Activated CD4-positive, alpha-beta T cell treated with anti-CD3 and anti-CD28 coated beads for 4 hours (primary cell): ENCODE measurements at regions not wholly inside any gene's neighbourhood (a gene's known extent, or its start where the extent isn't known, plus 50 kb on each side); places are given as distances from the start of the nearest gene placed in this dataset.

Experiments used
- DNase-seq, 2 donors: peaks; one replicate each; pipeline ENCODE4 v3.0.0-alpha.2; 2020

DNA sequence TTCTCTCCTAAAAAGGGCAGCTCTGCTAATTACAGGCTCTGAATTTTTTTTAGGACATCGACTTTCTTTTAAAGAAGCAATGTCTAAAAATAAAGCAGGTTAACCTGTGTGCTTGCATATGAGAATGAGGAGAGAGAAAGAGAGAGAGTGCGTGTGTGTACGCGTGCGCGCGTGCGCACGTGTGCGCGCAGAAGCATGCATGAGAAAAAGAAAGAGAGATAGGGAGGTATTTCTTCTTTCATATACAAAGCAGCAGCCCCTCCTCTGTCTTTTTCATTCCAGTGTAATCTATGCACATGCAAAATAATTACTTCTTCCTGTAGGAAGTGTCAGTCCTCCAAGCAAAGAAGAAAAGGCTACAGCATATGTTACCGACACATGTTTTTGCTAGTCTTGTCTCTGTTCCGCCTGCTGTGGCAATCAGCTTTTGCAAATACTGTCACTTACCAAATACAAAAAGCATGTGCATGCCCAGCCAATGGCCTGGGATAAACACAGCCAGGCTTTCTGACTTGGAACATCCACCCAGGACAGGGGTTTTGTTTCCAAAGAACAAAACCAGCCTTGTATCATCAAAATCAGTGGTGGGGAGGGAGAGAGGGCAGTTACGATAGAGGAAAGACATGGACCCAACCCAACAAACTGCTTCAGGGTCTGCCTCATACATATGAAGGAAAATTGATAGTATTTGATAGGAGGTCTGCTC lies 252.3 kb upstream of the SLC24A2 start:
- no peak for DNase-seq

DNA sequence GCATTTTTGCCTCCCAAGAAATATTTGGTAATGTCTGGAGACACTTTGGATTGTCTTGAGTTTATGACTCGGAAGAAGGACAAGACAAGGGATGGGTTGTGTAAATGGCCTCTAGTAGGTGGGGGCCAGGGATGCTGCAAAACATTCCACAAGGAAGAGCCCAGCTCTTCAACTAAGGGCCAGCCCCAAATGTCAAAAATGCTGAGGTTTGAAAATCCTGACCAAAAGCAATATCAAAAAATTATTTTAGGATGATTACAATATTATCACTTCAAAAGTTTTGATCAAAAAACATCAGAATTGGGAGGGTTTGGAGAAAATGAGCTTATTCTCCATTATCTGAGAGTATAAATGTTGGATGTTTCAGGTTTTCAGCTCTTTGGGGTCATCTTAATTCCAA lies 248.9 kb upstream of the SLC24A2 start:
- no peak for DNase-seq

DNA sequence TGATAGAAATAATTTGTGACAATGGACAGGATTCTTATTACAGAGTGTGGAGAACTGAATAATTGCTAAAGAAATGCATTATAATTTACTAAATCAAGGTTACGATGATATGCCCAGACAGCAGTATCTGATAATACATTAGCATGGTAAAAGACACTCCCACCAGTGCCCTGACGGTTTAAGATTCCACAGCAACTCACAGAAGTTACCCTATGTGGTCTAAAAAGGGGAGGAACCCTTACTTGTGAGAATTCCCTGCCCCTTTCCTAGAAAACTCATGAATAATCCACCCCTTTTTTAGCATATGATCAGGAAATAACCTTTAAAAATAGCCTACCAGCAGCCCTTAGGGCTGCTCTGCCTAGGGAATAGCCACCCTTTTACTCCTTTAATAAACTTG lies 244.7 kb upstream of the SLC24A2 start:
- no peak for DNase-seq

DNA sequence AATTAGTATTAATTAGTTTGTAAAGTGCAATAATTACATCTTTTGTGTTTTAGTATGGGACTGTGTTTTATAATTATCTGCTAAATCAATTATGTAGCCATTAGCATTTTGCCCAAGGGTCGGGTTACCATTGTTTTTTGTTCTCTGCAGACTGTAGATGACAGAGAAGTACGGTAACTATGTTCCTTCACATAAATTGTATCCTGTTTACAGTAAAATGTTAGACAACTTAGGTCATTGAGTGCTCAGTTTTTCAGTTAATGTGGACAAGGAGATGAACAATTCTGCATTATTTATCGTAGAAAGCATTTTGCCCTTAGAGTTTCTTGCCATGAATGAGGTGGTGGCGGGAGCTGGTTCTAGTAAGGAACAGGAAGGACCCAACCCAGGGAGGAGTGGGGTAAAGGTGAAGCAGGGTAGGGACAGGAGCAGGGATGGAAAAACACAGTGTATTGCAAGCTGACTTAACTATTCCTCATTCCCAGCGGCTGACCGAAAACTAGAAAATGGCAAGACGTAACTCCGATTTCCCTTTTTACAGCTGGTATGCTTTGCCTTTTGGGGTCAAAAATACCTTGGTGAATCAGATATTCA lies 243.7 kb upstream of the SLC24A2 start:
- no peak for DNase-seq

DNA sequence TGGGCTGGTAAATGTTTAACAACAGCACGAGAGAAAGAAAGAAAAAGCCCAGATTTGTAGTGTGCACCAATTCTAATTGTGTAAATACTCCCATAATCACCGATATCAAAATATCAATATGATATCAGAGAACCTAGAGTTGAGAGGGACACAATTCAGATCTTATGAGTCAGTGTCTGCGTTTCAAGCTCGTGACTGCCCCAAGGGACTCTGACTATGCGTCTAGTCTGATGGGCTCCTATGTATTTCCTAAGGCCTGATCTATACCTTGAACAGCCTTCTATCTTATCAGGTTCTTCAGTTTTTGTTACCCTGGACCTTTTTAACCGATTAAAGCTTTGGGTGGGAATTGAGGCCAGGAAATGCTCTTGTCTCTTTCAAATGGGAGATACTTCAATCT lies 243.0 kb upstream of the SLC24A2 start:
- no peak for DNase-seq

DNA sequence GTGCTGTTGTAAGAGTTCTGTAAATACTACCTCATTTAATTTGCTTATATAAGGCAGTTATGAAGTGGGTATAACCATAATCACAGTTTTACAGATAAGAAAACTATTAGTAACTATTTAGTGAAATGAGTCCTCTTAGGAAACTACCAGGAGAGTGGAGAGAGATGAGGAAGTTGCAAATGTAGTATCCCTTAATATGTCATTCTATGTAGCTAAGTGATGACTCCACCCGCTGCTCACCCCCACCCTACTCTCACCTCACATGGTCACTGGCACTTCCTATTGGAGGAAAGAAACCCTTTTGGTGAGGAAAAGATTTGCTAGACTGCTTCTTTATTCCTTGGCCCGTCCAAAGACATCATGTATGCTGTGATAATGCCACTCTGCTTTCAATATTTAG lies 241.8 kb upstream of the SLC24A2 start:
- no peak for DNase-seq

DNA sequence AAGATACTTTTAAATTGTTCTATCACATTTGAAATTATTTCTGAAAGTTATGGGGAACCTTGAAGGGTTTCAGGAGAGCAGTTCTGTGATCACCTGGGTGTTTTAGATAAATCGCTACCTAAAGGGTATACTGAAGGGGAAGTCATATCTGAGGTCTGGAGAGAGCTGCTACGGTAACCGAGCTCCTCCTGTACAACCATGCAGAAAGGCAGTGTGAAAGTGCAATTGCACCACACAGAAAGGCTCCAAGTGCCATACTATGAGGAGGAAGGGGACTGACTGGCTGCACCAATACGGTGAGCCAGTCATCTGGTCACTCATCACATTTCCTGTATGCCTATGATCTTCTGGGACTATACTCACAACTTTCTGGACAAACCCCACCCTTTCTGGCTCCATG lies 241.4 kb upstream of the SLC24A2 start:
- DNase-seq = no peak

DNA sequence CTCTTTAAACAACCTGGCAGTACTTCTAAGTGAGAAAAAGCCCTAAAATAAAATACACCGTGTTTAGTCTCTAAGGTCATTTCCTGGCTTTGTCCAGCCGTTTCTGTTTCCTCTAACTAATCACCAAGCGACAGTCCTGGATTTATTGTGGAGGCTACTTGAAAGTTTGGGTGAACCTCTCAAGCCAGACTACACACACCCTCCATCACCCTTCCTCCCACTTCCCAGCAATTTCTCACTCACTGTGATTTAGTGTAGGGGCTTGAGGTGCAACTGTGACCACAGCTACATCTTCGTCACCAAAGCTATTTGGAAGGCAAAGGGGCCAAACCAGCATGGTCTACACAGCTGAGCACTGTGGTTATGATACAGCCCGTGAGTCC lies 240.0 kb upstream of the SLC24A2 start:
- DNase-seq = no peak

DNA sequence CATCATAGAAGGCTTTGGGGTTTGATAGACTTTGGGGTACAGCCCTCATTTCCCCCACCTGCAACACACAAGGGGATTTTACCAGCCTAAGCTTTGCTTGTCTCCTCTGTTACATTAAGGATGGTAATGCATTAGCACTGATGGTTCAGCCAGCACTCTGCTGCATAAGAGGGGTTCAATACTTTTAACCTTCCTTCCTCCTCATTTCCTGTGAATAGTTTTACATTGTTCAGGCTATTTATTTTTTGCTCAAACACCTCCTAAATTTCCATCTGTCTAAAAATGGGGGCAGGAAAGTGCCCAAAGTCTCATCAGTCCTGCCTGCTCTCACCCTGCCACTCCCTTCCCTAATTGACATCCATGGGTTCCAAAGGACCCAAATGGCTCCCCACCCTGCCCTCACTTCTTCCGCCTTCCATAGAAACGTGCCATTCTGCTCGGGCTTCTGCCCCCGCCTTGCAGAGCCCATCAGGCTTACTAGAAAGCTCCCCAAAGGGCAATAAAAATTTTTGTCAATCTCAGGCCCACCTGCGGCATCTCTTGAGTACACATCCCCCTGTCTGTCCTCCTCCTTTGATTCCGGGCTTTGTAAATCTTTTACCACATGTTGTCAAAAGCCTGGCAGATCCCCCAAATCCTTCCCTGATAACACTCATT lies 239.5 kb upstream of the SLC24A2 start:
- DNase-seq = no peak

DNA sequence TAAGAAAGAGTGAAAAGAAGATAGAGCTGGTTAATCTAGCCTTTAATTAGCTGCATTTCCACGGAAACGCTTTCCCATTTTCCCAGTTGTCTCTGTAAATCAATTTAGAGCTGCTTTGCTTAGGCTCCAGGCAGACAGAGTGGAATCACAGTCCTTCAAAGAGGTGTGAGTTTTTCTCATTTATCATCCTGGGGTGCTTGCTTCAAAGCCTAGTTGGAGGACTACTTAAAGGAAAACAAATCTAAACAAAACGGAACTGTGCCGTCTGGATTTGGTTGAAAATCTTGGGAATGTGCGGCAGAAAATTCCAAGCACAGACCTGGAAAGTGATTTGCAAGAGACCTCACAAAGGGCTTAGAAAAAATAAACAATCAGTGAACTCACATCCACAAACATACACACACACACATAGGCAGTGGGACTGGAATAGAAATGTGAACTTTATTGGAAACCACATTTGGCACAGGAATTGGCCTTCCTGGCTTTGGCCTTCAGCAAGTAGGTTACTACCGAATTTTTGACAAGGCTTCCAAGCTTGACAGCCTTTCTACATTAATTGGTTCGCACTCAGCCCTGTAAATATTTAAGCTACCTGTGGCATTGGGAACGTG lies 235.2 kb upstream of the SLC24A2 start:
- DNase-seq = no peak

DNA sequence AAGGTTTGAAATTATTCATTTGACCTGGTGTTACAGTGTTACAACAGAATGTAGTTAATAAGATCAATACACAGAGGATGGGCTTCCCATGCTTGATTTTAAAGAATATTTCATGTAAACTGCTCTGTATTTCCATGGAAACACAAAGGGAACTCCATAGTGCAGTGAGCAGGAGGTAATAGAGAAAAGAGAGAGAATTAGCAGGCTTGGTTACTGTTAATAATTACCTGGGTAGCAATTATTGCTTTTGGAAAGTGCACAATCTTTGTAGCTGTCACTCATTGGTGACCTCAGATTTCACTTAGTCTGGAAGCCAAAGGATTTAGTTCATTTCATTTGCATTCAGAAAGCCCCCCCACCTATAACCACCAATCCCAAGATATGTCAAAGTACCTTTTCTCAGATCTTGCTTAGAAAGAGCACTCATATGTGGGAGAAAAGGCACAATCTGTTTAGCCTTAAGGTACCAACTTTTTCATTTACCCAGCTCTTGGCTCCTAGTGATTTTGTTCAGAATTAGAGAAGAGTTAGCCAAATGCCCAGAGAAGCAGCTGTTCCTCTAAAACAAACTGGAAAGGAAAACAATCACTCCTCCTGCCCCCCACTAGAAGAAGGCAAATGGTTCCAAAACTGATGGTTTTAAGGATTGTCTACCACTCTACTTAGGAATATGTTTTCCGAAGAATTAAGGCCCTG lies 234.5 kb upstream of the SLC24A2 start:
- DNase-seq = no peak

DNA sequence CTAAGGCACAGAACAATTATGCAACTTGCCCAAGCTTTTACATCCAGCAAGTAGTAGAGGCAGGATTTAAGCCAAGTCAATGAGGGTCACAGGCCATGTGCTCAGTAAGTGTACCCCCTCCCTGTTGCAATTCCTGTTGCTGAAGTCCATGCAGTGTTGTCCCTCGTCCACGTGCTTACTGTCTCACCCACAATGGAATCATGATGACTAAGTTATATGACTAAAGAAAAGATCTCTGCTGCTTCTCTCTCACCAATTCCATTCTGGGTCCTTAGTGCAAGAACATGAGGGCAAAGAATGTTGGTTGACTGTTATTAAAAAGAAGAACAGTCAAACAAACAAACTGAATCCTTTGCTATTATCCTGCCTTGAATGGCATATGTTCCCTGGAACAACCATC lies 233.6 kb upstream of the SLC24A2 start:
- DNase-seq = no peak

DNA sequence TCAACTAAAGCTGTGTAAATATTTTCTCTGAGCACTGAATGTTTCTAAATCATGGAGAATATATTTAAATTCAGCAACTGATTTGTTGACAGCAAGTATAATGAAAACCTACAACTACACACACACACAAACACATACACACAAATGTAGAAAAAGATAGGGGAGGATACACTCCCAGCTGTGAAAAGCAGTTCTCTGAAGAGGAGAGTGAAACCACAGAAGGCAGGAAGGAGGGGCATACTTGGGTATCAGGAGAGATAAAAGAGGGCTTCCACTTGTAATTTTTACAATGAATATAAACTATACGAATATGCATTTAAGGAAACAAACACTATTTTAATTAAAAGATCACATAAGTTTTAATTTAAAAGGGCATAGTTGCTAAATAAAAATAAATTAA lies 227.8 kb upstream of the SLC24A2 start:
- DNase-seq = no peak

DNA sequence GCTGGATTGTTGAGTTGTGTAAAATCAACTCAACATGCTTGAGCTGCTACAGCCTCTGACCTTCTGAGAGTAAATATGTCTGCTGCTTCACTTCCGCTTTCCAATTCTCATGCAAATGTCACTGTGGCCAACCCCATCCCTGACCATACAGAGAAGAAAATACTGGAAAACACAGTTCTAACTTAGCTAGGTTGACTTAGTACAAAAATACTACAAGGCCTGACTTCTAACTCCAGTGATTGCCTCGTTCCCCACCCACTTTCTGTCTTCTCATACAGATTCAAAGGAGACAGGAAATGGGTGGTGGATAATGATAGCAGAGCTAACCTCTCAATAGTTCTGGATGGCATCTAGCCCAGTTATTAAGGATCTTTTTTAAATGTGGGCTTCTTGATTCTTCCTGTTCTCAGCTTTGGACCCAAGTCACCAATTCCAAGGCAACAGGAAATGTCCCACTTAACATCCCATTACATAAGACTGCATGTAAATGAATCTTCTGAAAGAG lies 226.6 kb upstream of the SLC24A2 start:
- DNase-seq = no peak

DNA sequence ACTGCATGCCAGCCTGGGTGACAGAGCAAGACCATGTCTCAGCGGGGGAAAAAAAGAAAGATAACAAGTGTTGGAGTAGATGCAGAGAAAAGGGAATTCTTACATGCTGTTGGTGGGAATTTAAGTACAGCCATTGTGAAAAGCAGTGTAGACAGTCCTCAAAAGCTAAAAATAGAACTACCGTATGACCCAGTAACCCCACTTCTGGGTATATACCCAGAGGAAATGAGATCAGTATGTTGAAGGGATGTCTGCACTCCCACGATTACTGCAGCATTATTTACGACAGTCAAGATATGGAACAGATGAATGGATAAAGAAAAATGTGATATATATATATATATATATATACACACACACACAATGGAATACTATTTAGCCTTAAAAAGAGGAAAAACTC lies 225.3 kb upstream of the SLC24A2 start:
- DNase-seq = no peak

DNA sequence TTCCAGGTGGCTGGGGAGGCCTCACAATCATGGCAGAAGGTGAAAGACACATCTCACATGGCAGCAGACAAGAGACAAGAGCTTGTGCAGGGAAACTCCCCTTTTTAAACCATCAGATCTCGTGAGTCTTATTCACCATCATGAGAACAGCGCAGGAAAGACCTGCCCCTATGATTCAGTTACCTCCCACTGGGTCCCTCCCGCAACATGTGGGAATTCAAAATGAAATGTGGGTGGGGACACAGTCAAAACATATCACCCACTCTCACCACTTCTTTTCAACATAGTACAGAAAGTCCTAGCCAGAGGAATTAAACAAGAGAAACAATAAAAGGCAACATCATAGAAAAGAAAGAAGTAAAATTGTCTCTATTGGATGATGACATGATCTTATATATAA lies 223.4 kb upstream of the SLC24A2 start:
- peak in 1 of 2 donors; percentile 17 for DNase-seq

DNA sequence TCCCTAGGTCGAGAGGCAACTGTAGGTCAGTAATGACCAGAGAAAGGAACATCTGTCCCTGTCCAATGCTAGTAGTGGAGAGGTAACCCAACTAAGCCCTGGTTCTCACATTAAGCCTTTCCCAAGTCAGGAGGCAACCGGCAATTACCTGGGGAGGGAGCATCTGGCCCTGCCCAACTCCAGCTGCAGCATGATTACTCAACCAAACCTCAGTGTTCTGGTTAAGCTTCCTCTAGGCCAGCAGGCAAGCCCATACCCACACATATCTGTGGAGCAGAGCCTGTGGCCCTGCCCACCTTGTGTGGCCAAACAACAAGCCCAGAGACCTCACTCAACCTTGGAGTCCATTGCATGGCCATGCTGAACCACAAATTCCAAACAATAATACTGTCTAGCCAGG lies 220.8 kb upstream of the SLC24A2 start:
- DNase-seq = no peak

DNA sequence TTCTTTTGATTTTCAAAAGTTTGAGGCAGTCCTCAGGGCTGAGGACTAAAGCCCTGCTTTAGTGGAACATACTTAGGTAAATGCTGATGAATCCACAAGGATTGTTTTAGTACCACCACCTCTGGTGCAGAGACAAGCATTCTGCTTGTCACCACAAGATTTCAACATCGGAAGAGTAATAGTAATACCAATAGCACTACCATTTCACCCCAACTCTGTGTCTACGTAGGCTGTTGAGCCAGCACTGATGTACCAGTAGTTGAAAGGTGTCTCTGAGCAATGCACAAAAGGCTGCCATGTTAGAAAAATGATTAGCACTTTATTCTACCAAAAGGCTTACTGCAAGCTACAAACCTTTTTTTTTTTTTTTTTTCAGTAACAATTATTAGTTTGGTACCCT lies 213.2 kb upstream of the SLC24A2 start:
- DNase-seq = no peak

DNA sequence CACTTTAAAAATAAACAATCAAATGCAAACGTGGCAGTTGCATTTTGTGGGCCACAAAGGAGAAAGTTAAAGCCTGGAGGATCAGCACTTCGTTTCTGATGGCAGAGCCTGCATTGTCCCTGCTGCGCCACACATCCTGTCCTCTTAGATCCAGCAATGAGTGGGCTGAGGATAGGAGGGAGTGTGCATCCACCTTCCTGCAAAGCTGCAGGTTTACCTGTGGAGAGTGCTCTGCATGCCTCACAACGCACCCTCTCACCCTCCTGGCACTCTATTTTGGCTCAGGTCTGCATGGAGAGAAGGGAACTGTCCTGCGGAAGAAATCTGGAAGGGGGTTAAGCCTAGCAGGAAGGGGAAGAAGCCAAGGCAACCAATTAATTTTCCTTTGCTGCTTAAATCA lies 212.2 kb upstream of the SLC24A2 start:
- DNase-seq = no peak

DNA sequence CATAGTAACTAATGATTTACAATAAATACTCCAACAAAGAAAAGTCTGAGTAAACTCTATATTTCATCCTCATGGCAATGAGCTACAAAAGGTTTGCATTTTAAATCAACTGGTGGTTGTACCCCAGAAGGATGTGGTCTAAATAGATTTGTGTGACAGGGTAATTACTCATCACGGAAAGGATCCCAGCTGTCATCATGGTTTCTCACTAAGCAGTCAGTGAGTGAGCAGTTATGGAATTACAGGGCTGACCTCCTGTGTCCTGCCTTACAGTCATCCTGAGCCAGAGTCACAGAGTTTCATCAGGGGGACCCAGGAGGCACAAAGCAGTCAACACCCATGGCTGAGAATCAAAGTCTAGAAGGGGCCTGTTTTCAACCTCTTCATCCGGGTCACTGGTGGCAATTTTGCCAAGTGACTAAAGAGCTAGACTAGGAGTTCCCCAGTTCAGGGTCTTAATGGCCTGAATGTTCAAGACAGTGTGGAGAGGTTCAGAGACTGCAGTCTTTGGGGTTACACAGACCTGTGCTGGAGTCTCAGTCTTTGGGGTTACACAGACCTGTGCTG lies 210.7 kb upstream of the SLC24A2 start:
- peak; percentile 17 to 23 for DNase-seq

DNA sequence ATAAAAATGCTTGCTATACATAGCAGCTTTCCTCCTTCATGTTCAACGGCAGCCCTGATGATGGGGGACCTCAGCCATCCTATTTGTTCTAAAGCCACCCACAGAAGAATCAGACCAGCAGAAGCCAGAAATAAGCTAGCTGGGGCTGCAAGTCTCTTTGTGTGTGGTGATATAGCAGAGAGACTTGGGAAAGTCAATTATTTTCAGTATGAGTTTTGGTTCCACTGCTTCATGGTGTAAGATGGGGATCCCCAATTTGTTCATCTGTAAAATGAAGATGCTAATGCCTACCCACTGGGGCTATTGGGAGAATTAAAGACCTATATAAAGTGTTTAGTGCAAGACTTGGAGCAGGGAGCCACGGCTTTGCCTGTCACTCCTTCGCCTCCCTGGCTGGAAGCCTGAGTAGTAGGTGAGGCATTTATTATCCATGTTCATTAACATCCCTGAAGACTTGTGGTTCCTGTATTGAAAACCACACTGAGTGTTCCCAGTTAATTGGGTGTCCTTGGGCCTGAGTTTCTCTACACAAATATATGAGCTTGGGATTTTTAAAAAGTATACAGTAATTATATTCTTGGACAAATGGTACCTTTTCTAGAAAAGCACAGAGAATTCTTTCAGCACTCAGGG lies 210.1 kb upstream of the SLC24A2 start:
- DNase-seq = no peak

DNA sequence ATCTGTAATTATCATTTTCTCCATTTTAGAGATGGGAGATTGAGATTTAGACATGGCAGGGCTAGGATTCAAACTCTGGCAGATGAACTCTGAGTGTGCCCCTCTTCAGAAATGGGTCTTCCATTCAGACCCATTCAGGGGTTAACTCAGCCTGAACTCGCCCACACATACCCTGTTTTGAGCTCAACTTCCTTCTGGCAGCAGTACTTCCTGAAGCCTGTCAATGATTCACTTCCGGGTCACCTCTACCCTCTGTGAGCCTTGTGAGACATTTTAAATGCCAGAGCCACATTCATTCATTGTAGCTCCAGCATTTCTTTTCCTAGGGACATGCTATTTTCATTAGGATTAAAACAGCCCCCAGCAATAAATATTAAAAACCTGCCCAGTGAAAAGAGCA lies 209.3 kb upstream of the SLC24A2 start:
- no peak for DNase-seq

DNA sequence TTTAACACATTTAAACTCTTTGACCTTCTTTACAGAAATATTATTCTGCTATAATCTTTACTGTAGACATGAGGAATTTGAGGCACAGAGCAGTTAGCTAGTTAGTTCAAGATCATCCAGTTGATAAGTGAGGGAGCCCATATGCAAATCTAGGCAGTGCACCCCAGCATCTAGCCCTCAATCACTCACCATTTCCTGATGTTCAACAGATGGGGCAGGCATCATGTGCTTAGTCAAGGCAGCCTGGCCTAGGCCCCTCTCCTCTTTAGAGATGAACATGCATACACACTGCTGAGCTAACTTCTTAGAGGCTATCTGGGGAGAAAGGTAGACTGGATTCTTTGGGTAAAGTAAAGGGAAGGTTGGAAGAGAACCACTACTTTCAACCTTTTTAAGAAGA lies 206.8 kb upstream of the SLC24A2 start:
- DNase-seq = no peak
